WTC11 (cell line): ENCODE measurements at regions not wholly inside any gene's neighbourhood (a gene's known extent, or its start where the extent isn't known, plus 50 kb on each side); places are given as distances from the start of the nearest gene placed in this dataset.
A peak's percentile ranks its signal among the peaks of the same experiment; 100 is the strongest.

Experiments used
- ATAC-seq: fragments of 200-7000 bp; cut with Tn5 transposase; 2 replicates; pipeline ENCODE4 v1.10.0; 2021; ENCODE audit warnings: mild to moderate bottlenecking, moderate library complexity
- CTCF ChIA-PET: fragments of 300-600 bp; sonication (Branson Sonifier 250); formaldehyde crosslinking; loops from one replicate; lab custom pipeline; 2021; ENCODE audit warnings: antibody characterized with exemption; lab: Charles Lee
- POLR2A ChIA-PET: fragments of 350-600 bp; sonication (Branson Sonifier 250); formaldehyde crosslinking; loops from one replicate; lab custom pipeline; 2021; ENCODE audit warnings: antibody characterized with exemption; lab: Charles Lee
- DNase-seq: peaks from one replicate; pipeline ENCODE4 v3.0.0; 2021; ENCODE audit warnings: low spot score
- H3K27ac Mint-ChIP-seq: 2 replicates; pipeline ENCODE4 v1.8.0; 2021; ENCODE audit warnings: mixed read lengths
- H3K27me3 Mint-ChIP-seq: 2 replicates; pipeline ENCODE4 v1.8.0; 2021; ENCODE audit warnings: low read depth, mild to moderate bottlenecking, moderate library complexity, mixed read lengths
- H3K36me3 Mint-ChIP-seq: 2 replicates; pipeline ENCODE4 v1.8.0; 2021; ENCODE audit warnings: mixed read lengths
- H3K4me1 Mint-ChIP-seq: 2 replicates; pipeline ENCODE4 v1.8.0; 2022; ENCODE audit warnings: mixed read lengths
- H3K4me3 Mint-ChIP-seq: 2 replicates; pipeline ENCODE4 v1.8.0; 2021; ENCODE audit warnings: mild to moderate bottlenecking, moderate library complexity, mixed read lengths
- H3K9me3 Mint-ChIP-seq: 2 replicates; pipeline ENCODE4 v1.8.0; 2021; ENCODE audit warnings: mixed read lengths
- AR ChIP-seq: fragments of 250-450 bp; sonication (Bioruptor Pico); IDR thresholded peaks from 2 replicates; pipeline ENCODE4 v1.9.0; 2021; ENCODE audit warnings: mild to moderate bottlenecking
- CREB1 ChIP-seq: sonication (generic); formaldehyde crosslinking; IDR thresholded peaks from 2 replicates; pipeline ENCODE4 v1.8.0; 2023; ENCODE audit warnings: mild to moderate bottlenecking, missing genetic modification reagents
- CREM ChIP-seq: sonication (generic); formaldehyde crosslinking; IDR thresholded peaks from 2 replicates; pipeline ENCODE4 v1.8.1; 2022; ENCODE audit warnings: mild to moderate bottlenecking, missing genetic modification reagents, moderate library complexity
- ELF4 ChIP-seq: sonication (generic); formaldehyde crosslinking; IDR thresholded peaks from 2 replicates; pipeline ENCODE4 v1.8.1; 2022; ENCODE audit warnings: low read depth, mild to moderate bottlenecking, moderate library complexity, missing genetic modification reagents
- EMX1 ChIP-seq: fragments of 250-450 bp; sonication (Bioruptor Pico); IDR thresholded peaks from 2 replicates; pipeline ENCODE4 v1.8.0; 2021; ENCODE audit warnings: mild to moderate bottlenecking
- FOXK1 ChIP-seq: sonication (generic); formaldehyde crosslinking; IDR thresholded peaks from 2 replicates; pipeline ENCODE4 v1.8.0; 2022; ENCODE audit warnings: mild to moderate bottlenecking, moderate library complexity, missing genetic modification reagents
- FOXP4 ChIP-seq: sonication (generic); formaldehyde crosslinking; IDR thresholded peaks from 2 replicates; pipeline ENCODE4 v1.8.0; 2022; ENCODE audit warnings: mild to moderate bottlenecking, missing genetic modification reagents
- GRHL2 ChIP-seq: fragments of 250-450 bp; sonication (Bioruptor Pico); IDR thresholded peaks from 2 replicates; pipeline ENCODE4 v1.8.0; 2022; ENCODE audit warnings: mild to moderate bottlenecking, moderate library complexity; ENCODE audit not compliant: insufficient replicate concordance, severe bottlenecking
- HMGXB4 ChIP-seq: sonication (generic); formaldehyde crosslinking; IDR thresholded peaks from 2 replicates; pipeline ENCODE4 v1.8.1; 2023; ENCODE audit warnings: mild to moderate bottlenecking, moderate library complexity, missing genetic modification reagents
- MXD4 ChIP-seq: fragments of 250-450 bp; sonication (Bioruptor Pico); IDR thresholded peaks from 2 replicates; pipeline ENCODE4 v1.8.0; 2021; ENCODE audit warnings: mild to moderate bottlenecking, moderate library complexity, borderline replicate concordance
- NR1H2 ChIP-seq: sonication (generic); formaldehyde crosslinking; IDR thresholded peaks from 2 replicates; pipeline ENCODE4 v1.9.0; 2021; ENCODE audit warnings: mild to moderate bottlenecking, moderate library complexity, missing genetic modification reagents
- RORB ChIP-seq: fragments of 250-450 bp; sonication (Bioruptor Pico); IDR thresholded peaks from 2 replicates; pipeline ENCODE4 v1.9.0; 2021; ENCODE audit warnings: mild to moderate bottlenecking
- ZNF263 ChIP-seq: sonication (generic); formaldehyde crosslinking; IDR thresholded peaks from 2 replicates; pipeline ENCODE4 v1.8.1; 2022; ENCODE audit warnings: low read depth, mild to moderate bottlenecking, moderate library complexity, missing genetic modification reagents
- ZNF396 ChIP-seq: fragments of 250-450 bp; sonication (Bioruptor Pico); IDR thresholded peaks from 2 replicates; pipeline ENCODE4 v1.8.0; 2021; ENCODE audit warnings: mild to moderate bottlenecking, moderate library complexity, borderline replicate concordance
- ZNF425 ChIP-seq: fragments of 250-450 bp; sonication (Bioruptor Pico); conservative IDR thresholded peaks from 2 replicates; pipeline ENCODE4 v1.9.0; 2021; ENCODE audit warnings: mild to moderate bottlenecking
- TF ChIP-seq, protein P1 (sequence below): fragments of 250-450 bp; sonication (Bioruptor Pico); IDR thresholded peaks from 2 replicates; pipeline ENCODE4 v2.1.2; 2022; ENCODE audit warnings: mild to moderate bottlenecking, moderate library complexity
- TF ChIP-seq, protein P2 (sequence below): fragments of 250-450 bp; sonication (Bioruptor Pico); IDR thresholded peaks from 2 replicates; pipeline ENCODE4 v1.9.0; 2021; ENCODE audit warnings: mild to moderate bottlenecking
- TF ChIP-seq, protein P3 (sequence below): fragments of 250-450 bp; sonication (Bioruptor Pico); IDR thresholded peaks from 2 replicates; pipeline ENCODE4 v1.9.0; 2021; ENCODE audit warnings: moderate library complexity, mild to moderate bottlenecking, inconsistent platforms, borderline replicate concordance
- TF ChIP-seq, protein P4 (sequence below): sonication (generic); formaldehyde crosslinking; IDR thresholded peaks from 2 replicates; pipeline ENCODE4 v1.8.1; 2023; ENCODE audit warnings: mild to moderate bottlenecking, missing genetic modification reagents

GRCh38 chr3:109392293-109392692 lies 54.9 kb upstream of the DPPA4 start:
- no peak overlapping the region for H3K4me3 Mint-ChIP-seq
- no peaks in the 10 kb centered on the region for H3K9me3 Mint-ChIP-seq
- H3K4me1 Mint-ChIP-seq = peaks cover 49% of the 10 kb centered on the region
- peak overlapping the region; percentile 10; the same call in 1 of the 2 replicates for H3K27ac Mint-ChIP-seq
- TF ChIP-seq, protein P1, sequence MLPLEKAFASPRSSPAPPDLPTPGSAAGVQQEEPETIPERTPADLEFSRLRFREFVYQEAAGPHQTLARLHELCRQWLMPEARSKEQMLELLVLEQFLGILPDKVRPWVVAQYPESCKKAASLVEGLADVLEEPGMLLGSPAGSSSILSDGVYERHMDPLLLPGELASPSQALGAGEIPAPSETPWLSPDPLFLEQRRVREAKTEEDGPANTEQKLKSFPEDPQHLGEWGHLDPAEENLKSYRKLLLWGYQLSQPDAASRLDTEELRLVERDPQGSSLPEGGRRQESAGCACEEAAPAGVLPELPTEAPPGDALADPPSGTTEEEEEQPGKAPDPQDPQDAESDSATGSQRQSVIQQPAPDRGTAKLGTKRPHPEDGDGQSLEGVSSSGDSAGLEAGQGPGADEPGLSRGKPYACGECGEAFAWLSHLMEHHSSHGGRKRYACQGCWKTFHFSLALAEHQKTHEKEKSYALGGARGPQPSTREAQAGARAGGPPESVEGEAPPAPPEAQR (CRISPR knock-in tag) = no peak
- TF ChIP-seq FOXK1 (CRISPR knock-in tag) (no peak), EMX1 (no peak), NR1H2 (CRISPR knock-in tag) (no peak), FOXP4 (CRISPR knock-in tag) (no peak), CREB1 (no peak), ZNF263 (no peak)
- TF ChIP-seq, protein P2, sequence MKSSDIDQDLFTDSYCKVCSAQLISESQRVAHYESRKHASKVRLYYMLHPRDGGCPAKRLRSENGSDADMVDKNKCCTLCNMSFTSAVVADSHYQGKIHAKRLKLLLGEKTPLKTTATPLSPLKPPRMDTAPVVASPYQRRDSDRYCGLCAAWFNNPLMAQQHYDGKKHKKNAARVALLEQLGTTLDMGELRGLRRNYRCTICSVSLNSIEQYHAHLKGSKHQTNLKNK = no peak
- H3K27me3 Mint-ChIP-seq = no peaks in the 10 kb centered on the region
- DNase-seq (no peak), ATAC-seq (no peak)
- no peaks in the 10 kb centered on the region for H3K36me3 Mint-ChIP-seq
- CTCF ChIA-PET = interaction anchor here (1.1 to 1.9 kb wide), 2 partner anchors 46 to 116 kb away, joined by 4 to 8 read pairs; no protein-coding TSS in a partner anchor
- POLR2A ChIA-PET = no interaction called here

GRCh38 chr3:109387621-109388020 lies 50.3 kb upstream of the DPPA4 start:
- no peaks in the 10 kb centered on the region for H3K36me3 Mint-ChIP-seq
- H3K4me3 Mint-ChIP-seq = no peak overlapping the region
- ChIA-PET CTCF (interaction anchor here (1.3 kb wide), 1 partner anchor 8 kb away, joined by 4 read pairs; no protein-coding TSS in a partner anchor), POLR2A (interaction anchor here (0.6 kb wide), 1 partner anchor 9 kb away, joined by 3 read pairs; no protein-coding TSS in a partner anchor)
- no peak overlapping the region for H3K27ac Mint-ChIP-seq
- no peaks in the 10 kb centered on the region for H3K27me3 Mint-ChIP-seq
- H3K9me3 Mint-ChIP-seq = no peaks in the 10 kb centered on the region
- peaks cover 48% of the 10 kb centered on the region for H3K4me1 Mint-ChIP-seq
- ATAC-seq (no peak), DNase-seq (no peak)
- TF ChIP-seq AR = no peak
- TF ChIP-seq, protein P3, sequence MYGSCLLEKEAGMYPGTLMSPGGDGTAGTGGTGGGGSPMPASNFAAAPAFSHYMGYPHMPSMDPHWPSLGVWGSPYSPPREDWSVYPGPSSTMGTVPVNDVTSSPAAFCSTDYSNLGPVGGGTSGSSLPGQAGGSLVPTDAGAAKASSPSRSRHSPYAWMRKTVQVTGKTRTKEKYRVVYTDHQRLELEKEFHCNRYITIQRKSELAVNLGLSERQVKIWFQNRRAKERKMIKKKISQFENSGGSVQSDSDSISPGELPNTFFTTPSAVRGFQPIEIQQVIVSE (CRISPR knock-in tag) = no peak
- no peak for TF ChIP-seq RORB
- TF ChIP-seq HMGXB4 (CRISPR knock-in tag) = no peak
- no peak for TF ChIP-seq ZNF396 (CRISPR knock-in tag)
- no peak for TF ChIP-seq ZNF425 (CRISPR knock-in tag)
- TF ChIP-seq CREM (CRISPR knock-in tag) = no peak
- TF ChIP-seq GRHL2 (CRISPR knock-in tag) = no peak
- TF ChIP-seq FOXP4 (CRISPR knock-in tag) = no peak
- TF ChIP-seq MXD4 (CRISPR knock-in tag) = no peak
- TF ChIP-seq, protein P4, sequence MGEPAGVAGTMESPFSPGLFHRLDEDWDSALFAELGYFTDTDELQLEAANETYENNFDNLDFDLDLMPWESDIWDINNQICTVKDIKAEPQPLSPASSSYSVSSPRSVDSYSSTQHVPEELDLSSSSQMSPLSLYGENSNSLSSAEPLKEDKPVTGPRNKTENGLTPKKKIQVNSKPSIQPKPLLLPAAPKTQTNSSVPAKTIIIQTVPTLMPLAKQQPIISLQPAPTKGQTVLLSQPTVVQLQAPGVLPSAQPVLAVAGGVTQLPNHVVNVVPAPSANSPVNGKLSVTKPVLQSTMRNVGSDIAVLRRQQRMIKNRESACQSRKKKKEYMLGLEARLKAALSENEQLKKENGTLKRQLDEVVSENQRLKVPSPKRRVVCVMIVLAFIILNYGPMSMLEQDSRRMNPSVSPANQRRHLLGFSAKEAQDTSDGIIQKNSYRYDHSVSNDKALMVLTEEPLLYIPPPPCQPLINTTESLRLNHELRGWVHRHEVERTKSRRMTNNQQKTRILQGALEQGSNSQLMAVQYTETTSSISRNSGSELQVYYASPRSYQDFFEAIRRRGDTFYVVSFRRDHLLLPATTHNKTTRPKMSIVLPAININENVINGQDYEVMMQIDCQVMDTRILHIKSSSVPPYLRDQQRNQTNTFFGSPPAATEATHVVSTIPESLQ (CRISPR knock-in tag) = no peak
- TF ChIP-seq ELF4 (CRISPR knock-in tag) = no peak
